Testis (tissue), 2 donors: ENCODE measurements at regions not wholly inside any gene's neighbourhood (a gene's known extent, or its start where the extent isn't known, plus 50 kb on each side); places are given as distances from the start of the nearest gene placed in this dataset.

Experiments used
- DNase-seq: peaks from one replicate; pipeline ENCODE4 v3.0.0-alpha.2; 2019
- H3K27ac ChIP-seq, 2 donors: fragments of 200-600 bp; sonication (generic); one replicate each; pipeline ENCODE4 v1.5.1; 2019
- H3K27me3 ChIP-seq: fragments of 200-600 bp; sonication (generic); one replicate; pipeline ENCODE4 v1.5.1; 2019
- H3K36me3 ChIP-seq: fragments of 200-600 bp; sonication (generic); one replicate; pipeline ENCODE4 v1.5.1; 2017; ENCODE audit warnings: low read depth; ENCODE audit errors: missing control alignments
- H3K4me1 ChIP-seq: fragments of 200-600 bp; sonication (generic); one replicate; pipeline ENCODE4 v1.5.1; 2019
- H3K4me3 ChIP-seq, 2 donors: fragments of 200-600 bp; sonication (generic); one replicate each; pipeline ENCODE4 v1.5.1; 2017 to 2019
- H3K9me3 ChIP-seq: fragments of 200-600 bp; sonication (generic); one replicate; pipeline ENCODE4 v1.5.1; 2017
- POLR2A ChIP-seq: fragments of 450-650 bp; IDR thresholded peaks from one replicate; pipeline ENCODE4 v1.6.1; 2017; ENCODE audit warnings: antibody characterized with exemption, mild to moderate bottlenecking, moderate library complexity
- WGBS, 2 donors: methylation state at CpG; one replicate each; pipeline ENCODE4 v1.1.5; 2018; 5-methylcytosine and 5-hydroxymethylcytosine counted together
- intact Hi-C: fragments of 100-400 bp; cut with DNase I; formaldehyde crosslinking; loops from one replicate; pipeline ENCODE4 v1.15.1; 2023; ENCODE audit warnings: low total_unique reads
- TF ChIP-seq, protein P1 (sequence below), 3 experiments: fragments of 450-650 bp in 2 of 3; fragments of 200-600 bp in 1 of 3; sonication (generic) in 1 of 3; IDR thresholded peaks; one replicate each; pipeline ENCODE4 v1.5.1; 2016 to 2019; ENCODE audit warnings: antibody characterized with exemption in 3 of 3, mild to moderate bottlenecking in 2 of 3, moderate library complexity in 1 of 3

GRCh38 chr4:123622572-123622971, 226.0 kb downstream of the SPRY1 start:
- Histone ChIP-seq H3K4me3 (no peak overlapping the region), H3K36me3 (no peaks in the 10 kb centered on the region), H3K27me3 (no peaks in the 10 kb centered on the region), H3K4me1 (peaks cover 5% of the 10 kb centered on the region), H3K27ac (no peak overlapping the region), H3K9me3 (no peaks in the 10 kb centered on the region)
- intact Hi-C loops: no loop called here
- no peak for DNase-seq
- 78 to 96% methylated on average over 1 of the region's 1 CpG for WGBS, 2 donors
- TF ChIP-seq, protein P1, sequence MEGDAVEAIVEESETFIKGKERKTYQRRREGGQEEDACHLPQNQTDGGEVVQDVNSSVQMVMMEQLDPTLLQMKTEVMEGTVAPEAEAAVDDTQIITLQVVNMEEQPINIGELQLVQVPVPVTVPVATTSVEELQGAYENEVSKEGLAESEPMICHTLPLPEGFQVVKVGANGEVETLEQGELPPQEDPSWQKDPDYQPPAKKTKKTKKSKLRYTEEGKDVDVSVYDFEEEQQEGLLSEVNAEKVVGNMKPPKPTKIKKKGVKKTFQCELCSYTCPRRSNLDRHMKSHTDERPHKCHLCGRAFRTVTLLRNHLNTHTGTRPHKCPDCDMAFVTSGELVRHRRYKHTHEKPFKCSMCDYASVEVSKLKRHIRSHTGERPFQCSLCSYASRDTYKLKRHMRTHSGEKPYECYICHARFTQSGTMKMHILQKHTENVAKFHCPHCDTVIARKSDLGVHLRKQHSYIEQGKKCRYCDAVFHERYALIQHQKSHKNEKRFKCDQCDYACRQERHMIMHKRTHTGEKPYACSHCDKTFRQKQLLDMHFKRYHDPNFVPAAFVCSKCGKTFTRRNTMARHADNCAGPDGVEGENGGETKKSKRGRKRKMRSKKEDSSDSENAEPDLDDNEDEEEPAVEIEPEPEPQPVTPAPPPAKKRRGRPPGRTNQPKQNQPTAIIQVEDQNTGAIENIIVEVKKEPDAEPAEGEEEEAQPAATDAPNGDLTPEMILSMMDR (IDR thresholded peaks at IDR 0.05): no peak
- TF ChIP-seq POLR2A: no peak

GRCh38 chr4:123623611-123624010, 227.0 kb downstream of the SPRY1 start:
- 39 to 65% methylated on average over 1 of the region's 1 CpG for WGBS, 2 donors
- TF ChIP-seq POLR2A: no peak
- TF ChIP-seq, protein P1 (IDR thresholded peaks at IDR 0.05): no peak
- Histone ChIP-seq H3K4me3 (no peak overlapping the region), H3K36me3 (no peaks in the 10 kb centered on the region), H3K27ac (no peak overlapping the region), H3K9me3 (no peaks in the 10 kb centered on the region), H3K4me1 (peaks cover 5% of the 10 kb centered on the region), H3K27me3 (no peaks in the 10 kb centered on the region)
- DNase-seq: no peak
- intact Hi-C loops: no loop called here

- TF ChIP-seq, protein P1 (IDR thresholded peaks at IDR 0.05): no peak
- TF ChIP-seq POLR2A: no peak
- Histone ChIP-seq H3K4me3 (no peak overlapping the region), H3K27ac (no peak overlapping the region), H3K36me3 (no peaks in the 10 kb centered on the region), H3K27me3 (no peaks in the 10 kb centered on the region), H3K4me1 (peaks cover 5% of the 10 kb centered on the region), H3K9me3 (no peaks in the 10 kb centered on the region)
- 74 to 88% methylated on average over 1 of the region's 1 CpG for WGBS, 2 donors
- intact Hi-C loops: no loop called here
- no peak for DNase-seq
These were observed 228.4 kb downstream of the SPRY1 start for GRCh38 chr4:123624959-123625358.

DNA sequence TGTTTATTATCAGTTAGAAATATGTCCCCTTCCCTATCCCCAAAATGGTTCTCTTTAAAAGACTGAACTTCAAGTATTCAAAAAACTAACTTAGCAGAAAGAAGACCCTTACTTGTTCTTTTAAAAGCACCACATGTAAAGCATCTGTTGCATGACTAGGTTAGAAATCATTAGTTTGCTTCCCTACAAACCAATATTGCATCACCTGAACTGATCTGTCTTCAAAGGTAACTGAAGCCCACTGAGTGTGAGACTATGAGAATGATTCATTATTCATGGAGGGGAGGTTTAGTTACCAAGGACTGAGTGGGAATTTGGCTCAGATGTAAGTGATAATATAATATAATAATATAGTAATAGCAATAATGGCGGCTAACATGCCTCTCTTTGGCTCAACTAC, 231.7 kb downstream of the SPRY1 start:
- 91 to 92% methylated on average over 1 of the region's 1 CpG for WGBS, 2 donors
- no peak for TF ChIP-seq POLR2A
- TF ChIP-seq, protein P1 (IDR thresholded peaks at IDR 0.05): no peak
- DNase-seq: no peak
- intact Hi-C loops: no loop called here
- no peaks in the 10 kb centered on the region for H3K27me3 ChIP-seq
- H3K4me3 ChIP-seq: no peak overlapping the region
- H3K4me1 ChIP-seq: no peaks in the 10 kb centered on the region
- no peaks in the 10 kb centered on the region for H3K36me3 ChIP-seq
- H3K9me3 ChIP-seq: no peaks in the 10 kb centered on the region
- no peak overlapping the region for H3K27ac ChIP-seq

DNA sequence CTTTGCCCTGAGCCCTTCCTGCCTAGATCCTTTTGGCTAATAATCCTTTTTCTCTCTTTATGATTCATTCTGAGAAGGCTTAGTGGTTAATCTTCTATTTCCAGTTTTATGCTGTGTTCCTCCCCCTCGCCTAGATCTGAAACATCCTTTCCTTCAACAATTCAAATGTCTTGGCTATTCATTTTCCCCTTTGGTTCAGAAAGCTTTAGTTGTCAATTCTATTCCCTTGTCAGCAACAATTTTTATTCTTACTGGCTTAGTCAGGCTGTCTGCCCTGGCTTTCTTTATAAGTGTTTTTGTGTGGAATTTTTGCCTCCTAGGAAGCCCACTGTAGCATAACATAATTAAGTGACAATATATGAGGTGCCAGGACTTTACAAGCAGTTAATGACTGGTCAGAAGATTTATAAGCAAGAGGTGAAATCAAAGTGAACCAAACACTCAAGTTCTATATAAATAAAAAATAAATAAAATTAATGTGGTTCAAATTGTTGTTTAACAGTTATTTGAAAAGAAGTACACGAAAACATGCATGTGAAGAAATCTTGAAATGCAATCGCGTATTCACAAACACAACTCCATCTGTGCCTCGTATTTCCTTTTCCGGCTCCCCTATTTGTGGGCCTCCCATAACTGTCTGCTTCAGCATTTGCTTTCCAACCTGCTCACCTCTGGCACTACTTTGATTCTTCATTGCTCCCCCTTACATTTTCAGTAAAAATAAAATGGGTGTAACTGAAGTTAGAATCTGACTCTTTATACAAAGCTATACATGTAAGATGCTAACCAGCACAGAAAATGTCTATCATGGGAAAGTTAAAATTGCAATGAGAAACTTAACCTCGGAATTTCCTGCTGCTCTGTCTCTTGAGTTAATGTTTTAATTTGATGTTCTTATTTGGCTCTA, 235.4 kb downstream of the SPRY1 start:
- no peak for DNase-seq
- Histone ChIP-seq H3K9me3 (no peaks in the 10 kb centered on the region), H3K4me3 (no peak overlapping the region), H3K27ac (no peak overlapping the region), H3K27me3 (no peaks in the 10 kb centered on the region), H3K36me3 (no peaks in the 10 kb centered on the region), H3K4me1 (no peaks in the 10 kb centered on the region)
- 63 to 65% methylated on average over 7 of the region's 7 CpGs for WGBS, 2 donors
- intact Hi-C loops: no loop called here
- TF ChIP-seq, protein P1 (IDR thresholded peaks at IDR 0.05): no peak
- TF ChIP-seq POLR2A: no peak
